Coronary artery (tissue), 2 donors: ENCODE measurements at regions not wholly inside any gene's neighbourhood (a gene's known extent, or its start where the extent isn't known, plus 50 kb on each side); places are given as distances from the start of the nearest gene placed in this dataset.

ENCODE experiments used
- DNase-seq: peaks from one replicate; pipeline ENCODE4 v3.0.0-alpha.2; 2017; ENCODE audit warnings: low spot score
- H3K27ac ChIP-seq, 2 donors: fragments of 200-600 bp; sonication (generic); one replicate each; pipeline ENCODE4 v1.5.1; 2016 to 2019
- H3K4me3 ChIP-seq: fragments of 200-600 bp; sonication (generic); 2 replicates; pipeline ENCODE4 v1.5.1; 2016; ENCODE audit warnings: mild to moderate bottlenecking, moderate library complexity
- CTCF ChIP-seq: fragments of 200-600 bp; sonication (generic); IDR thresholded peaks from one replicate; pipeline ENCODE4 v1.5.1; 2019; ENCODE audit warnings: antibody characterized with exemption

DNA sequence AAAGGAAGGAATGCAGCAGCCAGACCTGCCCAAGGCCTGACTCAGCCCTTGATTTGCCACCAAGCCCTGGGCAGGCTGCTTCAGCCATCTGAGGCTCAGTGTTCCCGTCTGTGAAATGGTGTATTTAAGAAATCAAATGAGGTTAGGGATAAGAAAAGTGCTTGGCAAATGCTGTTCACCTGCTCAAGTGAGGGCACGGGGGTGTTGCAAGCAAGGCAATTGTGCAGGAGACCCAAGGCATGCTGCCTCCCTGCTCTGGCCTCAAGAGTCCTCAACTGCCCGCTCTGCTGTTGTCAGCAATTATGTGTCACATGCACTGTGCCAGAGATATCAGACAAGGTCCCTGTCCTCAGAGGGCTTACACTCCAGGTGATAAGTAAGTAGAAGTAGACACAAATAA, 101.8 kb downstream of the TPRA1 start:
- Histone ChIP-seq H3K4me3 (no peak overlapping the region), H3K27ac (no peak overlapping the region)
- TF ChIP-seq CTCF, result no peak
- no peak for DNase-seq

DNA sequence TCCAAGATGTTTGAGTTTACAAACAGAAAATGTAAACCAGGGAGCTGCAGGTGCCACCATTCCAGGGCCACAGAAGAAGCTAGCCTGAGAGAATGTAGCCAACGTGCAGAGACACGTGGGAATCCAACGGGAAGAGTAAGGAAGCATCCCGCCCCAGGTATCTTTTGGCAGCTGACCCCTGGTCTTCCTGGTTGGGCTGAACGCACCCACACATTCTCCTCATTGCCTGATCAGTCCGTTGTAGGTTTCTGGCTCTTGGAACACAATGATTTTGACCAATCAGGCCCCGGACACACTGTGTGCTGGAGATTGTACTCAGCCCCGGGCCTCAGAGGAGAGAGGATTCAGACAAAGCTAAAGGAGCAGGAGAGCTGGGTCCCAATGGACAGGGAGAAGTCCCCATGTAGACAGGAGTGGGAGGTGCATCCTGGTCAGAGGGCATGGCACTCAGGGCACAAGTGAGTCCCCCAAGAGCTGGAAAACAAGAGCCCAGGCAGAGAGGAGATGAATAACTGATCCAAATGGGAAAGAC, 102.3 kb downstream of the TPRA1 start:
- no peak for TF ChIP-seq CTCF
- no peak for DNase-seq

GRCh38 chr3:127487196-127487595, 103.3 kb downstream of the TPRA1 start:
- no peak for TF ChIP-seq CTCF
- no peak overlapping the region for H3K4me3 ChIP-seq
- no peak overlapping the region for H3K27ac ChIP-seq
- no peak for DNase-seq

More for the DNA sequence above, 102.3 kb downstream of the TPRA1 start:
- Histone ChIP-seq H3K4me3 (no peak overlapping the region), H3K27ac (no peak overlapping the region)

DNA sequence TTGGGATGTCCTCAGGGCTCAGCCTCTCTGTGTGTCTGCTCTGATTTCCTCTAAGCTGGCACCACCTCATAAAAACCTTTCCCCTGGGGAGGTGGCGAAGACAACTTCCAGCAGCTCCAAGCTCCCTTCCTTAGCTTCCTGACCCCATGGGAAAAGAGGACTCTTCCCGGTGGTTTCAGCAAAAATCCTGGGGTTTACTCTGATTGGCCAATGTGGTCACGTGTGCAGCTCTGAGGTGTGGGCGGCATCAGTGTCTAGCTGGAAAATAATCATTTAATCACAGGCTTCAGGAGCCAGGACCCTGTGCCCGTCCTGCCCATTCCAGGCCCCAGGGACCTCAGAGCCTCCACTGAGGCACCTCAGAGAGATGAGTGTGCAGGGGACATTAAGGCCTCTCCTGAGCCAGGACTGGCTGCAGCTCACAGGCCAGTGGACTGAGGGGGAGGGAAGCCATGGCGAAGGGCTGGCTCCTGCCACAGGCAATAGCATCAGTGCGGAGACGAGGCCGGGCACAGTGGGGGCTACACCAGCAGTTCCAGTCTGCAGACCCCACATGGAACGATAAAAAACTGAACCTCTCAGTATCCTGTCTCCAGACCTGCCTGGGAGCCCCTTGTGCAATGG, 104.1 kb downstream of the TPRA1 start:
- Histone ChIP-seq H3K4me3 (no peak overlapping the region), H3K27ac (no peak overlapping the region)
- TF ChIP-seq CTCF, result no peak
- DNase-seq, result no peak

DNA sequence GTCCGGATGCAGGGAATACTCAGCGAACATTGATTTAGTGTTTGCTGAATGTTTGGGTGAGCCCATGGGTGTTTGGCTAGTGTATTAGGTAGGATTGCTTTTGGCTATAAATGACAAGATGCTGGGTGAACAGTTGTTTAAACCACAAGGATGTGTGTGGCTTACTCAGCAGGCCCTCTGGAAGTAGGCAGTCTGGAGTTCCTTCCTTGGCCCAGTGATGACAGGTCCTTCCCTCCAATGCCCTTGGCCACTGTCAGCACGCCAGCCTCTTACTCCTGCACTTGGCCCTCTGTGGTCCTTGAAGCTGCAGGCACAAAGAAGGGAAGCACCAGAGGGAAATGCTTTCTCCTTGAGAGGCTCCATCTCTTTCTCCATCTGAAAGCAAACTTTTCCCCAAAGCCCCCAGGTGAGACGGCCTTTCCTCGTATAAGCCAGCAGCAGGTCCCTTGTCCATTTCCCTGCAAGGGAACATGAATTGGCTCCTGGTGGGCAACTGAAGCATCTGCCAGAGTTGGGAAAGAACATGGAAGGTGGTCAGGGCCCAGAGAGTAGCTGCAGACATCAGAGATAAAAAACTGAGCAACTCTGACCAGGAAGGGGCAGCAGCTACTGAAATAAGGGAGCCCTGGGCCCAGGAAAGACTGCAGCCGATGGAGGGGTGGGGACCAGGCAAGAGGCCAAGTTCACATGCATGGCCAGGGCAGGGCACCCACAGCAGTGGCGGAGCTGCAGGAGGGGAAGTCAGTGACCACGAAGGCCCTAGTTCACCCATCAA, 105.0 kb downstream of the TPRA1 start:
- Histone ChIP-seq H3K27ac (no peak overlapping the region), H3K4me3 (no peak overlapping the region)
- TF ChIP-seq CTCF, result no peak
- no peak for DNase-seq

DNA sequence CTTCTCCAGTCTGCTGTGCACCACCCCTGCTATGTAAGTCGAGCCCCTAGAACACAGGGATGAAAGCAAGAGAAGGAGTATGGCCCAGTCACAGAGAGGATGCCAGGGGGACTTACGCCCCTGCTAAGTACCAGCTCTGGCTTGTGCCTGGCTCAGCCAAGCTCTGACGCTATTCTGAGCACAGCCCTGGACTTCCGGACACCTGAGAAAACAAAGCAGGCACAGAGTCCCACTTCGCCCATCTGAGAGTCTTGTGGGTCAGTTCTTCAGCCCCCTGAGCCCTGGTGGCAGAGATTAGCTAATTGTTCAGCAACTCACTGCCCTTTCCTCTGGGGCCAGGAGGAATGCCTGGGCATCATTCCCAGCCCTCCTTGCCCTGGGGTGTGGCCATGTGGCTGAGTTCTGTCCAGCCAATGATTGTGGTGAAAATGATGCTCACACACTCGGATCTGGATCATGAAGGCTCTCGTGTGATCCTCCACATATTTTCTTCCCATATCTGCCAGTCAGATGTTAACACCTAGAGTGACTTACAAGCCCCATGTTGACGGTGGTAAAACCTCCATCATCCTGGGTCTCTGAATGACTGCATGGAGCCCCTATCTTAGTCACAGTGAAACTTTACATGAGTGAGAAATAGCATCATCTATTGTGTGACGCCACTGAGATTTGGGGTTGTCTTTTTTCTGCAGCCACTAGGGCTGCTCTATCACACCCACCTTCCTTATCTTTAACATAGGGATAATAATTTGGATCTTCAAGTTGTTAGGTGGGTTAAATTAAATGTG, 105.7 kb downstream of the TPRA1 start:
- no peak overlapping the region for H3K27ac ChIP-seq
- DNase-seq, result peak; percentile 67
- no peak overlapping the region for H3K4me3 ChIP-seq
- no peak for TF ChIP-seq CTCF
